GM18868 (cell line): ENCODE measurements at regions not wholly inside any gene's neighbourhood (a gene's known extent, or its start where the extent isn't known, plus 50 kb on each side); places are given as distances from the start of the nearest gene placed in this dataset.
"Not testable (repeated sequence)": the region's sequence is repeated elsewhere in the genome, so short reads cannot be mapped to it uniquely, and the experiment has no call there.

Source experiments
- ATAC-seq: cut with Tn5 transposase; IDR thresholded peaks from one replicate; pipeline ENCODE4 v1.9.1; 2021; ENCODE audit warnings: mild to moderate bottlenecking, moderate library complexity; ENCODE audit not compliant: unreplicated experiment

DNA sequence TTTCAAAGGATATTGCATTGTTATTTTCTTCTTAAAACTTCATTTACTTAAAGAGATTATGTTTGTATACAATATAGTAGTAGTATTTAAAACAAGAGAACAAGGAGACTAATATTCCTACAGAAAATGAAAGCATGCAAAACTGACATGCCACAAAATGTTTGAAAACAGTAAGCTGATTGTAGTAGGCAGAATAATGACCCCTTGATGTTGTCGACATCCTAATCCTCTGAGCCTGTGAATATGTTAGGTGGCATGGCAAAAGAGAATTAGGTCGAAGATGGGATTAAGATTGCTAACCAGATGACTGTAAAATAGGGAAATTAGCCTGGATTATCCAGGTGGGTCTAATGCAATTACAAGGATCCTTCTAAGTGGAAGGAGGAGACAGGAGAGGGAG is 522.2 kb upstream of the NR3C2 start:
- ATAC-seq, result no peak

DNA sequence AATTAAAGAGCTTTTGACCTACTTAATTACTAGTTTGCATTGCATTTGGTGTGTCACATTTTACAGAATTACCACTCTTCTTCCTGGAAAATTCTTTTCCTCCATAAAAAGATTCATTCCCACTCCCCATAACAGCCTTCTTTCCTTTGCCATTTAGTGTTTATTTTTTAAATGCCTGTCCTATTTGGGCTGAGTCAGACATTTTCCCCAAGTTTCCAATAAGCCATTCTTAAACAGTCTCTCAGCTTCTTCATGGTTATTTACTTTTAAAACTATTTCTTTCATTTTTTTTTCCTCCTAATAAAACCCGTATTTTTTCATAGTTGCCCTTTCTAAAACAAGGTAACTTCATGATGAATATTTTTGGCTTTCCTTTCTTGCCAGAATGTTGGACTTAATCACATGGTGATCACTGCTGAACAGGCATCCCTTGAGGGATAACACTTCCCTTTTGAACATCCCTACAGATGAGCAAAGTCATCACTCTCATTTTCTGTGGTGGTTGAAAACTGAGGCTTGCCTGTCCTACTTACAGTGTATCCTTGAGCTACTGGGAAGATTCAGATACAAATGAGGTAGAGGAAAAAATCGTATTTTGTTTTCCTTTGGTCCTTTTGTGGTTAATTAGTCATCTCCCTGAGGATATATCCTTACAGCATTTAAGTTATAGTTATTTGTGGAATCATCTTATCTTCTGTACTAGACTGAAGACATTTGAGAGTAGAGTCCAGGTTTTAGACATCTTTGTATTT is 520.5 kb upstream of the NR3C2 start:
- ATAC-seq, result no peak

DNA sequence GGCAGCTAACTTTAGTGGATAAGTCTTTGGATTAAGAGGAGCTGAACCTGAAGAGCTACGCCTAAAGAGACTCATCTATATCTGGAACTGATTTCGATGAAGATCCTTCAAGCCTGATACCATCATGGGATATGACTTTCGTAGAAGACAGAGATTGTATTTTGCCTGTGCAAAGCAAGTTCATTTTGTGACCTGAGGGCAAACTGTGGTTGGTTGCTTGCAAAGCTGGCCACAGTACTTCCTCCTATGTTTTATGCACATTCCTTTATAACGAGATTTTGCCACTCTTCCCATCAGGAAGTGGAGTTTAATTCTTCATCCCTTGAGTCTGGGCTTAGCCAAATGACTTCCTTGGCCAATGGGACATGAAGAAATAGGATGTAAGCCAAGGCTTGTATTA is 519.3 kb upstream of the NR3C2 start:
- ATAC-seq, result no peak

DNA sequence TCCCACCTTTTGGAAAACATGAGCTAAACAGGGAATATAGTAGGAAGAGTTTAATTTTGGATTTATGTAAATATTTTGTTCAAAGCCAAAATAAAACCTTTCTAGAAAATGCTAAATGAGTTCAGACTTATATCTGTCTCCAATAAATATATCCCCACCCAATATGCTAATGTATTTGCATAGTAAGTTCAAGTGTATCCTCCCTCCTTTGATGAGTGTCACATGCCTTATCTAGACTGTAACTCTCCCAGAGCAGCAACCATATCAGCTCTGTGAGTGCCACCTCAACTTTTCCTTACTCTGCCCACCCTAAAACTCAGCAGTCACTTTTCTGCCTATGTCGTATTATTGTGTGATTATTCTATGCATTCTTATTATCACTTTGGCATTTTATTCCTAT is 516.1 kb upstream of the NR3C2 start:
- no peak for ATAC-seq

DNA sequence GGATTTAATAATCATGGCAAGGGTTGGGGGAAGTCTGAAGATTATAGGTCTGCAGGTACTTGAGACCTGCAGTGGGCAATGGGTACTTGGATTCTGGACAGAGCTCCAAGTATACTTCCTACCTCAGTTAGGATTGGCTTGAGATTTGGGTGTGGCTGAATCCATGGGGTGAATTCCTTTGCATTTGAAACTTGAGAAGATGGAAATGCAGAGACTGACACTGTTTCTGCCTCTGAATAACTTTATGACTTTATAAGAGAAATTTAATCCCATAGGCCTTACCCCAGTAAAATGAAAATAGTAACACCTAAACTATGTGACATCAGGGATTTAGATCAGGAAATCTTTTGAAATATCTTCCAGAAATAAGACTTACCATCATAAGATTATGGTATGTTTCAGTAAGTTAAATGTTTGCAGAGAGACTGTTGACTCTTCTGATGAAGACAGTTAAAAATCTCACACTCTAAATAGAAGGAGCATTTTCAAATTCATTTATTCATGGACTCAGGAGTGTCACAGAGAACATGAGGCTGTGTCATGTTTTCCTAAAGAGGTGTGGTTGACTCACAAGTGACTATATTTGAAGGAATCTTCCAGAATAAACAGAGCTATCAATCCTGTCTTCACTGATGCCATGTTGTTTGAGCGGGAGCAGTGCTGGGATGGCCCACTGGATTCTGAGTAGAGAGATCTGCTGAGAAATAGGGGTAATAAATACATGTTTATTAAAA is 513.5 kb upstream of the NR3C2 start:
- ATAC-seq, result no peak

DNA sequence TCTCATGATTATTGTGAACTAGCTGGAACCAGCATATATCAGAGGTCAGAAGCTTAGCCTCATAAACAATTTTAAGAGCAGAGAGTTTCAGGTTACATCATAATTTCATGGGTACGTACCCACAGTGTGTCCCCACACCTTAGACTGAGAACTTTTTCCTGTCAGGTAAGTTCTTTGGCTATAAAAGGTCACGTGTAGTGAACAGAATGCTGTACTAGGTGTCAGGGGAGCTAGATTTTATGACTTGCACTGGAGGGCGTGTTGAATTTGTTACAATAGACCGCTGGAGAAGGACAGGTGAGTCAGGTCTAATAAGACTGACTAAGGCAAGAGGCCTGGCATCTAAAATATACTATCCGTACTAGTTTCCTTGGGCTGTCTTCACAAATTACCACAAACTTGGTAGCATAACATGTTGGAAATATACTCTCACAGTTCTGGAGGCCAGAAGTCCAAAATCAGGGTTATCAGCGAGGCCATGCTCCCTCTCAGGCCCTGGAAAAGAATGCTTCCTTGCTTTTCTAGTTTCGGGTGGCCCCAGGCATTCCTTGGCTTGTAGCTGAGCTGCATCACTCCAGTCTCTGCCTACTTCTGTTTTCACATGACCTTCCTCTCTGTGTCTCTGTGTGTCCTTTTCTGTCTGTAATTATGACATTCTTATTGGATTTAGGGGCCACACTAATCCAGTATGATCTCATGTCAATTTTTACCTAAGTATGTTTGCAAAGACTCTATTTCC is 512.0 kb upstream of the NR3C2 start:
- no peak for ATAC-seq

DNA sequence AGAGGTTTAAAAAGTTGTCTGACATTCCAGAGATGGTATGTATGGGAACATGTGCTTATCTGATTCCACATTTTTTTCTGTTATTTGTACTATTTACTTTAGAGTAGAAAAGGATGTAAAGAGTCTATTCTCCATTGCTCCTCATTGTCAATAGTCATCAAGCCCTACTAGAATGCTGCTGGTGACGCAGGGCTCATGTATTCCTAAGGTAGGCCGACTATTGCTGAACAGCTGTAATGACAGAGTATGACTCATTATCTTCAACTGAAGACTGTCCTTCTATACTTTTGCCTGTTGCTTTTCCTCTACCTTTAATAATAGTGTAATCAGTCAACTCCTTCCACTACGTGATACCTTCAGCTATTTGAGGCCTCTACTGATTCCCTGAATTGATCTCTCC is 509.1 kb upstream of the NR3C2 start:
- ATAC-seq, result no peak

DNA sequence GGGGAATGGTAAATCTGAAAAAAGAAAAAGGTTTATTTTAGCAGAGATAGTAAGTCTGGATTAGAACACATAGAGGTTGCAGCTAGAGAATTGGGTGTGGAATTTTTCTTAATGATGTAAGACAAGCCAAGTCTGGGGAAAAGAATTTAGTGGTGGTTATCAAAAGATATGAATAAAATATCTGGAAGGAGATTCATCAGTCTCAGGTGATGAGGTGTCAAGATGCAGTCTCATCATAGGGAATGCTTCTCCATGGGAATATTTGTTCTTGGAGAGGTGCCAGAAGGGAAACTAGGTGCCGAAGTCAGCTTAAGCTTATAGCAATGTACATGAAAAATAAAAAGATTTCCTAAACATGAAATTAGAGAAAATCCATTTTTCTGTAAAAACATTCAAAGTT is 504.1 kb upstream of the NR3C2 start:
- ATAC-seq, result no peak

DNA sequence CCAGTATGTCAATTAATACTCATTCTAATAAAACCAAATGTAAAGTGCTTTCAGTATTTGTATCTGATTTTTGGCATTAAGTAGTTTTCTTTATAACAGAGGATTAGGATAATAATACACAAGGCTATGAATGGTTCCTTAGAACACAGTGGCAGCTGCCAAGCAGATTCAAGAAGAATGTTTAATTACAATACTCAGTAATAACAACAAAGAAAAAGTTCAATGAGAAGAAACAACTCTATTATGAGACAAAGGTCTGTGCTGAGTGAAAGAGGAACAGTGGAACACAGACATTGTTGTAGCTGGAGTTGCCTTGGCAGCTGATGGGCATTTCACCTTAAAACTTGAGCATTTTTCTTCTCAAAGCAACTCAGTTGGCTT is 502.6 kb upstream of the NR3C2 start:
- ATAC-seq, result no peak

DNA sequence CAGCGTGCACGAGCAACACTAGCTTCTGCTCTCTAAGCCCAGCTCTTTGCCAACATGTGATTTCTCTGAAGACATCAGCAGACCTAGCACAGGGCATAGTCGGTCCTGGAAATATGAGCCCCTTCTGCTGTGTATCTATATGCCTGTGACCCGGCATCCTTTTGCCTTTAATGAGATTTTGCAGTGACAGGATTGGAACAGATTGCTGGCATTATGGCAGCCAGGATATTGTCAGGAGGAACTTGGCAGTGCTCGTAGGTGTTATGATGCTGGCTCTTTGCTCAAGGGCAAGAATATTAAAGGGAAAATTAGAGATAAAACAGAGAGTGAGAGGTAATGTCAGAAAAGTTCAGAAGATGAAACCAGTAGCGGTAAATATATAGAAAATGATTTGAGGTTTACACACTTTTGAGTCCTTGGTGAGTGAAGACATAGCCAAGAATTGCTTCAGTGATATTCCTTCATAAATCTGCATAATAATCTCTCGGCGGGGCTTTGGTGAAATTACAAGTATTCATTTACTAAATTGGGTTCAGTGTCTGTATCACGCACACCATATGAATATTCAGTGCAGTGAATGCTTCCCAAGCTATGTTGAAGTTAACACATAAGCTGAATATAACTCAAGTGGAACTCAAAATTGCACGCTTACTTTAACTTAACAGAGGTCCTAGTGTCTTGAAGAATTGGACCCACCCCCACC is 502.1 kb upstream of the NR3C2 start:
- no peak for ATAC-seq

DNA sequence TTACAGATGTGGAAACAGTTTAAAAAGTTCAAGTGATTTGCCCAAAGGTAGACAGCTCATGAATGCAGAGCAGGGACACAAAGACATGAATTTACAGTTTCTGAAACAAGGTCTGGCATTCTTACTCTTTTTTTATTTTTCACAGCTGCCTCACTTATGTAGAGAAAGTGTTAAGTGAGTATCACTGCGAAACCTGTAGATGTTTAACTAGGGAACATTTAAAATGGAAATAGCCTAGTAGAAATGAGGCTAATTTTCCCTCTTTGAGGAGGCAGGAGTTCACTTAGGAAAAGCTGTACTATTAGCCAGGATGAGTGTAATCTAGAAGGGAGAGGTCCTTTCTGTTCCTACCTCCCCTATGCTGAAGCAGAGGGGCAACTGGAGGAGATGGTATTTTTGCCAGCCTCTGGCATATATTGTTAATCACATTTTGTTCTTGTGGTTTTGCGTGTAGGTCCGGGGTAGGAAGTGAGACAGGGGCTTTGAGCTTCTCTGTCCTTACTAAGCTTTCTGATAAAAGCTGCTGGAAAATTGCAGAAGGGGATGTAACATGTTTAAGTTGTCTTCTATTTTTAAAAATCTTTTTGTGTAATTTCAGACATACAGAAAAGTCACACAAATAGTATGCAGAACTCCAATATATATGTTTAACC is 492.8 kb upstream of the NR3C2 start:
- ATAC-seq, result no peak

DNA sequence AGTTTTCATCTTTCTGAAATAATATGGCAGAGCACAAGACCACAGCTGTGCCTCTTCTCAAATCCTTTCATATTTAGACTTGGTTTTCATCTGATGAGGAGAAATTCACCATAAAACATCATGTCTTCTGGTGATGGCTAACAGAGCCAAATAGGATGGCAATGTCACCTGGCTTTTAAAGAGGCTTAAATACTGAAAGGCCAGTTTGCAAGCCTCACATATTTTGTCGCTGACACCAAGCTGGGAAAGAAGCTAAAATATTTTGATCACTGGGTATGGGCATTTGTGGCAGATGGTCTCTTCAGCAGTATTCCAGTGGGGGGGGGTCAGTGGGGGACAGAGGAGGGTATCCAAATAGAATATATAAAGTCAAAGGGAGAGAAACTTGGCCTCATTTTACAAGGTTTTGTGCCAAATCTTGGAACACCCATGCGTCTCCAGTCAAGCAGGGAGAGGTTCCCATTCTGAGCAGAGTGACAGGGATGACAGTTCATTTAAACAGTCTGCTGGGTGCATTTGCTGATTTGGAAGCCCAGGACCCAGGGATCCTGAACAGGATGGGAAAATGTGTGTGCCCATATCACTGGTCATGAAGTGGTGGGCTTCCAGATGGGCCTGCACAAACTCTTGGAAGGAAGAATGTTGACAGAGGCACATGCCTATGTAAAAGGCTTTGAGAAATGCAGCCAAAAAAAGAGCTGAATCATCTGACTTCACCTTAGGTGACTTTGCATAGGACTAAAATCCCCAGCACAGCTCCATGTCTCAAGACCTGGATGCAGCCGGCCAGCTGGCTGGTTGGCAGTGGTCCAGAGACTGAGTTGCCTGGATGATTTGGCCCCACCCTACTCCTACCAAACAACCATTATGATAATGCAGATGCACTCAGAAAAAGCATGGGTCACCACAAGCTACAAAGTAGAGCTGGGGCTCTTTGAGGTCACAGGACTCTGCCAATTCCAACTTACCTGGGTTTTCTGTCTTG is 484.4 kb upstream of the NR3C2 start:
- ATAC-seq, result no peak

DNA sequence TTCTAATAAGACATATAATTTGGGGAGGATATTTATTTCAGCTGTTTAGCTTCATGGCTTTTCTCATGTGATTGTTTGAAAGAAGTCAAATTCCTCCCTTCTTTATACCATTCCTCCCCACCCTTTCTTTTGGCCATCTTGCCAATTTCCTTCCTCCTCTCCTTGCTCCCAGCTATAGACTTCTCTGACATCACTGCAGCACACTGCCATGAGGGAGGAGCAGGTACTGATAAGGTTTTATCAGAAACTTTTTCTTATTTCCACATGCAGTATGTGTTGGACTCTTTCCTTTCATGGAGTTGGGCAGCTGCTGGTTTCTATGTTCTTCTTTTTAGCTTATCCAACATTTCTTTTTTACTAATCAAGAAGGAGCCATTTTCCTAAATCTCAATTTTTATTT is 481.7 kb upstream of the NR3C2 start:
- no peak for ATAC-seq

DNA sequence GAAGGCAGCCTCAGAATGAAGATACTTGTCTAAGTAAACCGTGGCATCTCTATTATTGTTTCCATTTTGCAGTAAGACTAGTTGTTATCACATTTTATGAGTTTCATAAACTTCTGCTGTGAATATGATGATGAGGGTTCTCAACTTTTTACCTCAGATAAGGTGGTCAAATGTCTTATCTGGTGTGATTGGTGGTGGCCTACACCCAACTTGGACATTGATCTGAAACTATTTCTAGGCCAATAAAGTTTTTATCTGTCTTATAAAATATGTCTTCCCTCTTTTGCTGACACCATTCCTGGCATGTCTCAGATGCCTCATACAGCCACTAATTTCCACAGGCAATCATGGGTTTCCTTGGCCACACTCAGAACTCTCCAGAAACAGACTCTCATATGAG is 480.3 kb upstream of the NR3C2 start:
- no peak for ATAC-seq

DNA sequence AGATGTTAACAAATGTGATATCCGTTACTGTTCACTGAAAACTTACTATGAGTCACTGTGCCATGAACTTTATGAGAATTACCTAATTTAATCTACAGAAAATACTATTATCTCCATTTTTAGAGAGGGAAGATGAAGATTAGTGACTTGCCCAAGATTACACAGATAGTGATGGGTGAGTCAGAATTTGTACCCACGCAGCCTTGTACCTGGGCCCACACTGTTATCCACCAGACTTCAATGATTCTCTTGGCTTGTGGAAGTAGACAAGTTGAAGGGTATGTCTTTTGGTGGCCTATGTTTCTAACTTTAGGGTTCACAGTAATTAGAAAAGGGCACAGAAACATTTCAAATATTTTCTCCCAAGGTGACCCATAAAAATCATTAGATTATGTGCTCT is 472.5 kb upstream of the NR3C2 start:
- no peak for ATAC-seq

DNA sequence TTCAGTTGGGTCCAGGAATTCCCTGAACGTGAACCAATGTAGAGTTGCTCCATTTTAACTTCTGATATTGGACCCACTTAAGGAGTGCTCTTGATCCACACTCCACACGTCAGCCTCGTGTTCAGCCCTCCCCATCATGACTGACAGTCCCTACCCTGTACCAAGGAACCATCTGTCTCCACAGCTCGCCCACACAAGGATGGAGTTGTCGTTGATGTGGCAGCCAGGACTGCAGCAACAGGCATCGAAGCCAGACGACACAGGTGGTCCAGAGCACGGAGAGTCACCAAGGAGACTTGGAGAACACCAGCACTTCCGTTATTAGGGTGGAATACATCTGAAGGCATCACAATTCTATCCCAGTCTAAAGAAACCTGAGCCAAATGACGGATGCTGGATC is 472.1 kb upstream of the NR3C2 start:
- ATAC-seq, result no peak

DNA sequence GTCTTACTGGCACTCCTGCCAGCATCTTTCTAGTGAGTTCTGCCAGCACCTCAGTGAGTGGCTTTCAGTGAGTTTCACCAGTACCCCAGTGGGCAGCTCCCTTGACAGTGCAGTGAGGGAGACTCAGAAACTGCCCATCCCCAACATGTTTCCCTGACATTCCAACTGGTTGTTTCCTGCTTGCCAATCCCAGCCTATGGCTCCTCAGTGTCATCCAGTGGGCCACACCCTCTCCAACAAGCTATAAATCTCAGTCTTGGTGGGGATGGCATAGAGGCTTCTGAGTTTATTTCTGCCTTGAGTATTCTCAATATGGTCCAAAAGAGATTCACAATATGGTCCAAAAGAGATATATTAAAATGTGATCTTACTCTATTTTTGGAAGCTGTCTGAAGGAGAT is 461.2 kb upstream of the NR3C2 start:
- no peak for ATAC-seq

DNA sequence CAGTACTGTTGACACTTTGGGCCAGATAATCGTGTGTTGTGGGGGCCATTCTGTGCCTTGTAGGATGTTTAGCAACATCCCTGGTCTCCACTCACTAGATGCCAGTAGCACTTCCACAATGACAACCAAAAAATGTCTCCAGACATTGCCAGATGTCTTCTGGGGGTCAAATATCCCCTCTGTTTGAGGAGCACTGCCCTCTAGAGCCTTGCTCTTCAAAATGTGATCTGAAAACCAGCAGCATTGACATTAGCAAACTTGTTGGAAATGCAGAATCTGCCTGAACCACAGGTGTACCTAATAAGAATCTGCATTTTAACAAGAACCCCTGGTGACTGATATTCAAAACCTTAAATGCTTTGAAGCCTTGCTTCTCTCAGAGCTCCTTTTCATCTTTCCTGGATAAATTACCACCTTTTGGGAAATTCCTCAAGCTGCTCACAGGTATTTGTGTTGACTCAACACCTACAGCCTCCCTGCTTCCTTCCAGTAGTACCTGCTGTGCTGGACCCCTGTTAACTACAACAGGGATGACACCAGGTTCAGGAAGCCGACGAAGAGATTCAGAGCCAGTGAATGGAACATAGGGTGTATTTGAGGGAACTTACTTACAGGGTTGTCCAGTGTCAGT is 459.0 kb upstream of the NR3C2 start:
- no peak for ATAC-seq

DNA sequence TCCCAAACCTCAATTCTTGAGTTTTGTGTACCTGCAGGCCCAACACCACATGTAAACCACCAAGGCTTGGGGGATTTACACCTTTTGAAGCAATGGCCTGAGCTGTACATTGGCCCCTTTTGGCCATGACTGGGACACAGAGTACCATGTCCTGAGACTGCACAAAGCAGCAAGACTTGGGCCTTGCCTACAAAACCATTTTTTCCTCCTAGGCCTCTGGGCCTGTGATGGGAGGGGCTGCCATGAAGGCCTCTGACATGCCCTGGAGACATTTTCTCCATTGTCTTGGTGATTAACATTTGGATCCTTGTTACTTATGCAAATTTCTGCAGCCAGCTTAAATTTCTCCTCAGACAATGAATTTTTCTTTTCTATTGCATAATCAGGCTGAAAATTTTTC is 455.9 kb upstream of the NR3C2 start:
- not testable (repeated sequence) for ATAC-seq
